HepG2 (cell line): ENCODE measurements at regions not wholly inside any gene's neighbourhood (a gene's known extent, or its start where the extent isn't known, plus 50 kb on each side); places are given as distances from the start of the nearest gene placed in this dataset.

Experiments
- ATAC-seq: fragments of 200-7000 bp; cut with Tn5 transposase; 3 replicates; pipeline ENCODE4 v1.9.1; 2020; ENCODE audit warnings: mild to moderate bottlenecking, moderate library complexity
- BruUV-seq: library from RNA; stranded (reverse); fragments of 400-500 nt; replicated peaks from 2 replicates; lab custom pipeline; 2021; lab: Mats Ljungman, UMichigan
- CTCF ChIA-PET: fragments of 300-600 bp; formaldehyde crosslinking; extraction: SDS; loops from one replicate; lab custom pipeline; 2021; ENCODE audit warnings: low total read pairs, inconsistent platforms, low intra/inter-chr PET ratio; lab: Yijun Ruan, JAX
- POLR2A ChIA-PET: fragments of 350-600 bp; sonication (Branson Sonifier 250); formaldehyde crosslinking; loops from one replicate; lab custom pipeline; 2020; ENCODE audit warnings: antibody characterized with exemption, inconsistent platforms; lab: Yijun Ruan, JAX
- DNase-seq: peaks from one replicate; pipeline ENCODE4 v3.0.0-alpha.2; 2015; ENCODE audit warnings: low spot score
- FAIRE-seq: peaks from 3 replicates; lab custom pipeline; 2011; peaks lifted over from hg19 to GRCh38; lab: Jason Lieb, UNC
- H2AFZ ChIP-seq: one replicate; pipeline ENCODE4 v1.6.1; 2011; ENCODE audit warnings: low read length, inconsistent platforms
- H3K27ac ChIP-seq: fragments of 300-600 bp; 3 replicates; pipeline ENCODE4 v1.8.0; 2011; ENCODE audit warnings: mixed run types, mild to moderate bottlenecking, mixed read lengths, low read length, inconsistent platforms; ENCODE audit not compliant: insufficient read depth; ENCODE audit errors: extremely low read length
- H3K27me3 ChIP-seq, 2 experiments: fragments of 200-600 bp in 1 of 2; 2 replicates in 1 of 2; 3 replicates in 1 of 2; pipeline versions ENCODE4 v1.6.0 to v1.8.0; 2011; ENCODE audit warnings: low read length in 2 of 2, mild to moderate bottlenecking in 2 of 2, moderate library complexity in 2 of 2, inconsistent platforms in 1 of 2; ENCODE audit not compliant: insufficient read depth in 2 of 2, control insufficient read depth in 1 of 2
- H3K36me3 ChIP-seq, 2 experiments: fragments of 200-600 bp in 1 of 2; replicated peaks in 1 of 2; 2 replicates in 1 of 2; 3 replicates in 1 of 2; pipeline versions ENCODE4 v1.5.1 to v1.8.0; 2011; ENCODE audit warnings: low read length in 2 of 2, inconsistent platforms in 1 of 2; ENCODE audit not compliant: insufficient read depth in 2 of 2, control insufficient read depth in 1 of 2
- H3K4me1 ChIP-seq: 2 replicates; pipeline ENCODE4 v1.5.1; 2012; ENCODE audit warnings: low read length, inconsistent platforms; ENCODE audit not compliant: insufficient read depth
- H3K4me2 ChIP-seq: 2 replicates; pipeline ENCODE4 v1.6.0; 2011; ENCODE audit warnings: low read depth, low read length, inconsistent platforms
- H3K4me3 ChIP-seq, 3 experiments: fragments of 200-600 bp in 1 of 3; sonication (generic), shearing (Covaris generic) in 1 of 3; replicated peaks in 1 of 3; 2 replicates each; pipeline ENCODE4 v1.5.1; 2011 to 2016; ENCODE audit warnings: low read length in 3 of 3, inconsistent platforms in 2 of 3, low read depth in 2 of 3, mild to moderate bottlenecking in 2 of 3, control low read depth in 1 of 3, mixed read lengths in 1 of 3; ENCODE audit not compliant: insufficient read depth in 1 of 3
- H3K79me2 ChIP-seq: one replicate; pipeline ENCODE4 v1.6.1; 2011; ENCODE audit warnings: low read length, inconsistent platforms; ENCODE audit not compliant: insufficient read depth
- H3K9ac ChIP-seq: 2 replicates; pipeline ENCODE4 v1.6.0; 2011; ENCODE audit warnings: mild to moderate bottlenecking, low read depth, low read length, inconsistent platforms; ENCODE audit not compliant: insufficient read depth
- H3K9me3 ChIP-seq: 2 replicates; pipeline ENCODE4 v1.5.1; 2012; ENCODE audit warnings: mild to moderate bottlenecking, low read length
- H4K20me1 ChIP-seq: 2 replicates; pipeline ENCODE4 v1.6.0; 2011; ENCODE audit warnings: inconsistent platforms, mild to moderate bottlenecking, low read length, moderate library complexity; ENCODE audit not compliant: insufficient read depth
- AHR ChIP-seq: IDR thresholded peaks from 2 replicates; pipeline ENCODE4 v1.6.1; 2018; ENCODE audit warnings: missing genetic modification reagents, missing compliant biosample characterization
- ATF2 ChIP-seq: sonication (generic); formaldehyde crosslinking; IDR thresholded peaks from 2 replicates; pipeline ENCODE4 v1.4.0; 2020; ENCODE audit warnings: missing genetic modification reagents
- ATF7 ChIP-seq, 2 experiments: fragments of 450-650 bp in 1 of 2; sonication (generic) in 1 of 2; formaldehyde crosslinking in 1 of 2; IDR thresholded peaks; 2 replicates each; pipeline versions ENCODE4 v1.4.0 to v1.6.1; 2016 to 2020; ENCODE audit warnings: antibody characterized with exemption in 1 of 2, mild to moderate bottlenecking in 1 of 2, missing genetic modification reagents in 1 of 2
- ELF3 ChIP-seq: IDR thresholded peaks from 2 replicates; pipeline ENCODE4 v1.6.1; 2016; ENCODE audit warnings: missing genetic modification reagents, missing compliant biosample characterization
- KDM1A ChIP-seq: IDR thresholded peaks from 2 replicates; pipeline ENCODE4 v1.6.1; 2016; ENCODE audit warnings: missing compliant biosample characterization
- MAZ ChIP-seq, 2 experiments: sonication (generic) in 1 of 2; formaldehyde crosslinking in 1 of 2; IDR thresholded peaks; 2 replicates each; pipeline versions ENCODE4 v1.5.0 to v1.6.1; 2012 to 2020; ENCODE audit warnings: low read depth in 2 of 2, mild to moderate bottlenecking in 2 of 2, borderline replicate concordance in 1 of 2, improper control_type of control experiment in 1 of 2, low read length in 1 of 2, missing genetic modification reagents in 1 of 2, moderate library complexity in 1 of 2
- MIXL1 ChIP-seq: IDR thresholded peaks from 2 replicates; pipeline ENCODE4 v1.6.1; 2016
- POLR2AphosphoS5 ChIP-seq: IDR thresholded peaks from 2 replicates; pipeline ENCODE4 v1.6.1; 2012; ENCODE audit warnings: low read depth, low read length
- RCOR2 ChIP-seq: IDR thresholded peaks from 2 replicates; pipeline ENCODE4 v1.6.1; 2016; ENCODE audit warnings: missing biosample characterization, missing genetic modification reagents
- RNF2 ChIP-seq: fragments of 450-650 bp; conservative IDR thresholded peaks from 2 replicates; pipeline ENCODE4 v1.6.1; 2016; ENCODE audit warnings: low read depth
- SIX1 ChIP-seq: sonication (generic); formaldehyde crosslinking; IDR thresholded peaks from 2 replicates; pipeline ENCODE4 v1.4.0; 2020; ENCODE audit warnings: missing genetic modification reagents, borderline replicate concordance
- ZBTB3 ChIP-seq: sonication (generic); formaldehyde crosslinking; IDR thresholded peaks from 2 replicates; pipeline ENCODE4 v1.4.0; 2020; ENCODE audit warnings: low read depth, mild to moderate bottlenecking, moderate library complexity, missing genetic modification reagents, borderline replicate concordance
- ZNF382 ChIP-seq: sonication (generic); formaldehyde crosslinking; IDR thresholded peaks from 2 replicates; pipeline ENCODE4 v1.5.0; 2020; ENCODE audit warnings: missing genetic modification reagents, mild to moderate bottlenecking, borderline replicate concordance
- ZNF609 ChIP-seq: sonication (generic); formaldehyde crosslinking; IDR thresholded peaks from 2 replicates; pipeline ENCODE4 v1.4.0; 2020; ENCODE audit warnings: mild to moderate bottlenecking, missing genetic modification reagents, borderline replicate concordance
- ZNF672 ChIP-seq: sonication (generic); formaldehyde crosslinking; IDR thresholded peaks from 2 replicates; pipeline ENCODE4 v1.8.1; 2022; ENCODE audit warnings: missing genetic modification reagents
- ZZZ3 ChIP-seq: sonication (generic); formaldehyde crosslinking; IDR thresholded peaks from 2 replicates; pipeline ENCODE4 v1.4.0; 2020; ENCODE audit warnings: missing genetic modification reagents, mild to moderate bottlenecking, borderline replicate concordance
- WGBS: methylation state at CpG from one replicate; pipeline ENCODE4 v1.1.6; 2017; ENCODE audit warnings: low lambda C conversion rate; 5-methylcytosine and 5-hydroxymethylcytosine counted together
- in situ Hi-C: cut with HindIII; loops from 2 replicates; pipeline ENCODE4 v1.10.0; 2017; ENCODE audit warnings: low pct_unique_long_range_greater_than_20kb; ENCODE audit not compliant: extremely low pct_ligation_motif_present
- intact Hi-C: fragments of 100-400 bp; cut with micrococcal nuclease; formaldehyde crosslinking; loops from one replicate; pipeline ENCODE4 v1.10.0; 2022; ENCODE audit not compliant: unreplicated experiment
- TF ChIP-seq, protein P1 (sequence below): sonication (generic); formaldehyde crosslinking; IDR thresholded peaks from 2 replicates; pipeline ENCODE4 v1.5.0; 2020; ENCODE audit warnings: missing genetic modification reagents

DNA sequence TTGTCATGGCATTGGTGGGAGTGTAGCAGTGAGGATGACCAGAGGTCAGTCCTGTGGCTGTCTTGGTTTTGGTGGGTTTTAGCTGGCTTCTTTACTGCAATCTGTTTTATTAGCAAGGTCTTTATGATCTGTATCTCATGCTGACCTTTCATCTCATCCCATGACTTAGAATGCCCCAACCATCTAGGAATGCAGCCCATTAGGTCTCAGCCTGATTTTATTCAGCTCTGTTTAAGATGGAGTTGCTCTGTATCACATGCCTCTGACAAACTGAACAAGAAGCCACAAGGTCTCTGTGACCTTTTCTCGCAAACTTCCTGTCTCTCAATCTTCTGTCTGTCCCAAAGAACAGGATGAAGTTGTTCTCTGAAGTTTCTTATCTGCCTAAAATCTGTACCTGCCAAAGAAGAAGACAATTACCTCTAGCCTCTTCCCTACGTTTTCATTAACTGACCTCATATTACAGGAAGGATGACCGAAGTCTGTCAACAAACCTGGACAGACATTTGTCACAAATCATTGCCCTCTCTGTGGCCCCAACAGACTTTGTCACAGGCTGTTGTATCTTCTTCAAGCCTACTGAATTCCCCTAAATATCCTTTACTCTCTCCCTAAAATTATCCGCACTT lies 284.2 kb upstream of the SEMA6A start:
- Histone ChIP-seq H3K36me3 (no peaks in the 10 kb centered on the region), H2AFZ (no peak overlapping the region), H3K9me3 (no peaks in the 10 kb centered on the region), H3K27me3 (no peaks in the 10 kb centered on the region), H3K79me2 (no peaks in the 10 kb centered on the region), H3K9ac (peak overlapping the region; percentile 30; the same call in 1 of the 2 replicates), H3K27ac (peak overlapping the region; percentile 49), H3K4me1 (peaks cover 66% of the 10 kb centered on the region), H4K20me1 (no peaks in the 10 kb centered on the region), H3K4me3 (no peak overlapping the region), H3K4me2 (peak overlapping the region; percentile 38)
- ChIA-PET POLR2A (no interaction called here), CTCF (no interaction called here)
- DNase-seq = peak; percentile 90
- no TSS peak for BruUV-seq
- intact Hi-C loops (no loop called here), in situ Hi-C loops (no loop called here)
- 31% methylated on average over 4 of the region's 4 CpGs for WGBS
- peak; percentile 18 for FAIRE-seq
- no peak for ATAC-seq
- TF ChIP-seq ATF2 = peak; percentile 49; the same call in 1 of the 2 replicates
- no peak for TF ChIP-seq RNF2
- TF ChIP-seq KDM1A = no peak
- TF ChIP-seq, protein P1, sequence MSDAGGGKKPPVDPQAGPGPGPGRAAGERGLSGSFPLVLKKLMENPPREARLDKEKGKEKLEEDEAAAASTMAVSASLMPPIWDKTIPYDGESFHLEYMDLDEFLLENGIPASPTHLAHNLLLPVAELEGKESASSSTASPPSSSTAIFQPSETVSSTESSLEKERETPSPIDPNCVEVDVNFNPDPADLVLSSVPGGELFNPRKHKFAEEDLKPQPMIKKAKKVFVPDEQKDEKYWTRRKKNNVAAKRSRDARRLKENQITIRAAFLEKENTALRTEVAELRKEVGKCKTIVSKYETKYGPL (CRISPR knock-in tag) = no peak
- peak; percentile 75; the same call in 1 of the 2 replicates for TF ChIP-seq ELF3
- TF ChIP-seq ATF7 (IDR thresholded peaks at IDR 0.05) = no peak
- no peak for TF ChIP-seq ATF7 (CRISPR knock-in tag; IDR thresholded peaks at IDR 0.05)
- no peak for TF ChIP-seq MAZ (IDR thresholded peaks at IDR 0.05; ENCODE audit: borderline replicate concordance, low read depth, low read length)
- no peak for TF ChIP-seq MAZ (CRISPR knock-in tag; IDR thresholded peaks at IDR 0.05; ENCODE audit: low read depth)
- TF ChIP-seq ZBTB3 (CRISPR knock-in tag) = no peak
- no peak for TF ChIP-seq ZNF672 (CRISPR knock-in tag)
- peak; percentile 31; the same call in 1 of the 2 replicates for TF ChIP-seq ZNF609 (CRISPR knock-in tag)
- TF ChIP-seq MIXL1 (CRISPR knock-in tag) = 0 out of 2 replicates have a peak, but pooled peaks have one; percentile 53
- no peak for TF ChIP-seq POLR2AphosphoS5
- TF ChIP-seq ZZZ3 (CRISPR knock-in tag) = no peak
- TF ChIP-seq ZNF382 (CRISPR knock-in tag) = no peak
- no peak for TF ChIP-seq AHR (CRISPR knock-in tag)
- TF ChIP-seq SIX1 (CRISPR knock-in tag) = peak; percentile 25; the same call in 1 of the 2 replicates
- peak; percentile 76 for TF ChIP-seq RCOR2 (CRISPR knock-in tag)
